Breast epithelium (tissue), 4 donors: ENCODE measurements at regions not wholly inside any gene's neighbourhood (a gene's known extent, or its start where the extent isn't known, plus 50 kb on each side); places are given as distances from the start of the nearest gene placed in this dataset.
"Not testable (repeated sequence)": the region's sequence is repeated elsewhere in the genome, so short reads cannot be mapped to it uniquely, and the experiment has no call there.

ENCODE experiments used
- DNase-seq, 2 donors: peaks; one replicate each; pipeline ENCODE4 v3.0.0-alpha.2; 2019; ENCODE audit warnings: low spot score in 2 of 2
- H3K27ac ChIP-seq, 2 donors: fragments of 200-600 bp; sonication (generic) in 1 of 2; one replicate each; pipeline ENCODE4 v1.5.1; 2016 to 2019; ENCODE audit warnings: mild to moderate bottlenecking in 1 of 2
- H3K27me3 ChIP-seq, 2 donors: fragments of 200-600 bp; sonication (generic) in 1 of 2; one replicate each; pipeline versions ENCODE4 v1.5.1 to v1.6.0; 2017 to 2019; ENCODE audit warnings: control low read depth in 1 of 2, mild to moderate bottlenecking in 1 of 2
- H3K36me3 ChIP-seq: fragments of 200-600 bp; one replicate; pipeline ENCODE4 v1.5.1; 2019
- H3K4me1 ChIP-seq, 2 donors: fragments of 200-600 bp; sonication (generic); one replicate each; pipeline ENCODE4 v1.5.1; 2016 to 2019; ENCODE audit warnings: control low read depth in 1 of 2
- H3K4me3 ChIP-seq, 3 donors: fragments of 200-600 bp; sonication (generic); 1 replicate in 2 of 3; 2 replicates in 1 of 3; pipeline ENCODE4 v1.5.1; 2016 to 2019; ENCODE audit warnings: mild to moderate bottlenecking in 3 of 3, moderate library complexity in 2 of 3
- H3K9me3 ChIP-seq, 2 donors: fragments of 200-600 bp; sonication (generic) in 1 of 2; one replicate each; pipeline ENCODE4 v1.5.1; 2016 to 2019; ENCODE audit warnings: control low read depth in 1 of 2
- CTCF ChIP-seq, 3 donors: fragments of 450-650 bp; IDR thresholded peaks; one replicate each; pipeline ENCODE4 v1.5.1; 2016 to 2017; ENCODE audit warnings: antibody characterized with exemption in 3 of 3, mild to moderate bottlenecking in 3 of 3, moderate library complexity in 3 of 3
- POLR2A ChIP-seq: fragments of 450-650 bp; IDR thresholded peaks from one replicate; pipeline ENCODE4 v1.6.1; 2016; ENCODE audit warnings: antibody characterized with exemption, mild to moderate bottlenecking, moderate library complexity
- POLR2AphosphoS5 ChIP-seq, 3 donors: sonication (generic); formaldehyde crosslinking; IDR thresholded peaks; one replicate each; pipeline ENCODE4 v1.6.1; 2017; ENCODE audit warnings: antibody characterized with exemption in 3 of 3
- intact Hi-C: fragments of 100-400 bp; cut with DNase I; formaldehyde crosslinking; loops from one replicate; pipeline ENCODE4 v1.15.1; 2023; ENCODE audit warnings: low total_unique reads

- Histone ChIP-seq H3K27ac (no peak overlapping the region), H3K4me3 (no peak overlapping the region), H3K36me3 (no peaks in the 10 kb centered on the region), H3K27me3 (no peaks in the 10 kb centered on the region), H3K4me1 (no peaks in the 10 kb centered on the region), H3K9me3 (peaks cover 15 to 72% of the 10 kb centered on the region in 2 donors)
- no peak for TF ChIP-seq POLR2A
- no peak for TF ChIP-seq CTCF (IDR thresholded peaks at IDR 0.05)
- TF ChIP-seq POLR2AphosphoS5 (IDR thresholded peaks at IDR 0.05) = no peak
- intact Hi-C loops = no loop called here
- DNase-seq = no peak
Measured at GRCh38 chr16:35152067-35152627, 1692.7 kb downstream of the TP53TG3F start.

GRCh38 chr16:35154627-35155026, 1695.2 kb downstream of the TP53TG3F start:
- Histone ChIP-seq H3K27me3 (no peaks in the 10 kb centered on the region), H3K4me3 (no peak overlapping the region), H3K36me3 (no peaks in the 10 kb centered on the region), H3K4me1 (no peaks in the 10 kb centered on the region), H3K9me3 (peaks cover 6 to 69% of the 10 kb centered on the region in 2 donors), H3K27ac (no peak overlapping the region)
- TF ChIP-seq POLR2A (no peak), CTCF (IDR thresholded peaks at IDR 0.05) (no peak), POLR2AphosphoS5 (IDR thresholded peaks at IDR 0.05) (no peak)
- intact Hi-C loops = no loop called here
- no peak for DNase-seq

GRCh38 chr16:35157549-35157948, 1698.1 kb downstream of the TP53TG3F start:
- H3K36me3 ChIP-seq, intact Hi-C loops, H3K27ac ChIP-seq, DNase-seq, H3K27me3 ChIP-seq, H3K4me1 ChIP-seq, H3K4me3 ChIP-seq: not testable (repeated sequence)
- H3K9me3 ChIP-seq = peaks cover 0 to 54% of the 10 kb centered on the region in 2 donors

GRCh38 chr16:35169324-35169723, 1709.9 kb downstream of the TP53TG3F start:
- intact Hi-C loops, H3K4me3 ChIP-seq, H3K27ac ChIP-seq, H3K4me1 ChIP-seq, H3K27me3 ChIP-seq, DNase-seq, H3K36me3 ChIP-seq: not testable (repeated sequence)
- peaks cover 7 to 29% of the 10 kb centered on the region in 2 donors for H3K9me3 ChIP-seq

- H3K4me1 ChIP-seq, H3K4me3 ChIP-seq, DNase-seq, intact Hi-C loops, H3K27ac ChIP-seq, H3K36me3 ChIP-seq, H3K27me3 ChIP-seq: not testable (repeated sequence)
- H3K9me3 ChIP-seq = peaks cover 10 to 29% of the 10 kb centered on the region in 2 donors
Measured at GRCh38 chr16:35170061-35170460, 1710.6 kb downstream of the TP53TG3F start.

GRCh38 chr16:35170610-35171009, 1711.2 kb downstream of the TP53TG3F start:
- Histone ChIP-seq H3K27me3 (no peaks in the 10 kb centered on the region), H3K9me3 (peaks cover 10 to 29% of the 10 kb centered on the region in 2 donors), H3K36me3 (no peaks in the 10 kb centered on the region), H3K4me1 (no peaks in the 10 kb centered on the region), H3K27ac (no peak overlapping the region), H3K4me3 (no peak overlapping the region)
- intact Hi-C loops = no loop called here
- no peak for TF ChIP-seq POLR2AphosphoS5 (IDR thresholded peaks at IDR 0.05)
- TF ChIP-seq POLR2A = no peak
- no peak for TF ChIP-seq CTCF (IDR thresholded peaks at IDR 0.05)
- no peak for DNase-seq

GRCh38 chr16:35171106-35171505, 1711.7 kb downstream of the TP53TG3F start:
- Histone ChIP-seq H3K27me3 (no peaks in the 10 kb centered on the region), H3K36me3 (no peaks in the 10 kb centered on the region), H3K4me1 (no peaks in the 10 kb centered on the region), H3K27ac (no peak overlapping the region), H3K9me3 (peaks cover 10 to 28% of the 10 kb centered on the region in 2 donors), H3K4me3 (no peak overlapping the region)
- TF ChIP-seq CTCF (IDR thresholded peaks at IDR 0.05) = no peak
- TF ChIP-seq POLR2AphosphoS5 (IDR thresholded peaks at IDR 0.05) = no peak
- no peak for TF ChIP-seq POLR2A
- intact Hi-C loops = no loop called here
- DNase-seq = no peak
